ENCODE measurements at regions not wholly inside any gene's neighbourhood (a gene's known extent, or its start where the extent isn't known, plus 50 kb on each side); places are given as distances from the start of the nearest gene placed in this dataset.
"Not testable (repeated sequence)": the region's sequence is repeated elsewhere in the genome, so short reads cannot be mapped to it uniquely, and the experiment has no call there.

GRCh38 chr2:180597179-180597578, 383.2 kb upstream of the UBE2E3 start:
- H3K9me3 Mint-ChIP-seq: peaks cover 0 to 3% of the 10 kb centered on the region in 2 donors
- H3K4me3 Mint-ChIP-seq: no peak overlapping the region
- DNase-seq: no peak
- H3K9me3 ChIP-seq (ENCODE audit: control insufficient read depth, insufficient read depth, low read length): no peaks in the 10 kb centered on the region
- no peaks in the 10 kb centered on the region for H3K36me3 ChIP-seq (ENCODE audit: control insufficient read depth, insufficient read depth, low read length)
- 60% methylated on average over 1 of the region's 2 CpGs for WGBS (ENCODE audit: insufficient coverage)
- H3K36me3 Mint-ChIP-seq: no peaks in the 10 kb centered on the region
- no peaks in the 10 kb centered on the region for H3K4me1 Mint-ChIP-seq
- H3K27ac ChIP-seq (ENCODE audit: low read length): no peak overlapping the region
- H3K27ac Mint-ChIP-seq: no peak overlapping the region
- H3K27me3 ChIP-seq (ENCODE audit: control insufficient read depth, insufficient read depth, low read length): no peaks in the 10 kb centered on the region
- intact Hi-C loops (cut with micrococcal nuclease): no loop called here
- no peak overlapping the region for H3K4me3 ChIP-seq (ENCODE audit: low read length)
- no peaks in the 10 kb centered on the region for H3K27me3 Mint-ChIP-seq (ENCODE audit: low read depth in 2 of 2)
- no peak for ATAC-seq
- no peak for TF ChIP-seq CTCF (IDR thresholded peaks at IDR 0.05)
- no peaks in the 10 kb centered on the region for H3K4me1 ChIP-seq (ENCODE audit: control insufficient read depth, insufficient read depth, low read length)

GRCh38 chr2:180596453-180596852, 384.0 kb upstream of the UBE2E3 start:
- H3K36me3 Mint-ChIP-seq: no peaks in the 10 kb centered on the region
- Histone ChIP-seq H3K4me1 (ENCODE audit: control insufficient read depth, insufficient read depth, low read length) (no peaks in the 10 kb centered on the region), H3K27ac (ENCODE audit: low read length) (no peak overlapping the region), H3K9me3 (ENCODE audit: control insufficient read depth, insufficient read depth, low read length) (no peaks in the 10 kb centered on the region), H3K36me3 (ENCODE audit: control insufficient read depth, insufficient read depth, low read length) (no peaks in the 10 kb centered on the region), H3K4me3 (ENCODE audit: low read length) (no peak overlapping the region), H3K27me3 (ENCODE audit: control insufficient read depth, insufficient read depth, low read length) (no peaks in the 10 kb centered on the region)
- H3K4me1 Mint-ChIP-seq: no peaks in the 10 kb centered on the region
- intact Hi-C loops (cut with micrococcal nuclease): no loop called here
- no peak overlapping the region for H3K4me3 Mint-ChIP-seq
- TF ChIP-seq CTCF (IDR thresholded peaks at IDR 0.05): no peak
- H3K9me3 Mint-ChIP-seq: peaks cover 0 to 3% of the 10 kb centered on the region in 2 donors
- no peak for DNase-seq
- WGBS (ENCODE audit: insufficient coverage): 98% methylated on average over 3 of the region's 4 CpGs
- no peaks in the 10 kb centered on the region for H3K27me3 Mint-ChIP-seq (ENCODE audit: low read depth in 2 of 2)
- H3K27ac Mint-ChIP-seq: no peak overlapping the region
- ATAC-seq: no peak

DNA sequence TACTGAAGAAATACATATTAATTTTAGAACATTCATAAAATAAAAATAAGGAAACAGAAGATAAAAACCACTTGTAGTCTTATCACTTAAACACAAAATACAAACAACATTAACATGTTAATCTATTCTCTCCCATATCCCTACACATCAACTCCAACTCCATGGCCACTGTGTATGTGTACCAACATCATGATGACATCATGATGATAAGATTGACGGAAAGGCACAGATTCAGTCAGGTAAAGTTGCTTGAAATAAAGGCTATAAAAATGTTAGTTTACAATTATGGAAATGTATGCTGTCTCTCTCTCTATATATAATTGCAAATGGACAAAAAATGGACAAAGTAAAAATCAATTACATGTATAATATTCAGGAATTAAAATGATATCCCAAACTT, 388.5 kb upstream of the UBE2E3 start:
- H3K4me1 Mint-ChIP-seq: no peaks in the 10 kb centered on the region
- no peaks in the 10 kb centered on the region for H3K27me3 Mint-ChIP-seq (ENCODE audit: low read depth in 2 of 2)
- no peak overlapping the region for H3K4me3 Mint-ChIP-seq
- H3K36me3 ChIP-seq (ENCODE audit: control insufficient read depth, insufficient read depth, low read length): no peaks in the 10 kb centered on the region
- no peaks in the 10 kb centered on the region for H3K9me3 ChIP-seq (ENCODE audit: control insufficient read depth, insufficient read depth, low read length)
- WGBS (ENCODE audit: insufficient coverage): no CpG with 5 or more reads among the region's 1 CpG
- intact Hi-C loops (cut with micrococcal nuclease): no loop called here
- H3K9me3 Mint-ChIP-seq: peaks cover 4 to 6% of the 10 kb centered on the region in 2 donors
- no peak for TF ChIP-seq CTCF (IDR thresholded peaks at IDR 0.05)
- no peak overlapping the region for H3K27ac ChIP-seq (ENCODE audit: low read length)
- H3K27me3 ChIP-seq (ENCODE audit: control insufficient read depth, insufficient read depth, low read length): no peaks in the 10 kb centered on the region
- DNase-seq (no peak), ATAC-seq (no peak)
- H3K27ac Mint-ChIP-seq: no peak overlapping the region
- peaks cover 7% of the 10 kb centered on the region for H3K4me1 ChIP-seq (ENCODE audit: control insufficient read depth, insufficient read depth, low read length)
- no peak overlapping the region for H3K4me3 ChIP-seq (ENCODE audit: low read length)
- H3K36me3 Mint-ChIP-seq: no peaks in the 10 kb centered on the region

DNA sequence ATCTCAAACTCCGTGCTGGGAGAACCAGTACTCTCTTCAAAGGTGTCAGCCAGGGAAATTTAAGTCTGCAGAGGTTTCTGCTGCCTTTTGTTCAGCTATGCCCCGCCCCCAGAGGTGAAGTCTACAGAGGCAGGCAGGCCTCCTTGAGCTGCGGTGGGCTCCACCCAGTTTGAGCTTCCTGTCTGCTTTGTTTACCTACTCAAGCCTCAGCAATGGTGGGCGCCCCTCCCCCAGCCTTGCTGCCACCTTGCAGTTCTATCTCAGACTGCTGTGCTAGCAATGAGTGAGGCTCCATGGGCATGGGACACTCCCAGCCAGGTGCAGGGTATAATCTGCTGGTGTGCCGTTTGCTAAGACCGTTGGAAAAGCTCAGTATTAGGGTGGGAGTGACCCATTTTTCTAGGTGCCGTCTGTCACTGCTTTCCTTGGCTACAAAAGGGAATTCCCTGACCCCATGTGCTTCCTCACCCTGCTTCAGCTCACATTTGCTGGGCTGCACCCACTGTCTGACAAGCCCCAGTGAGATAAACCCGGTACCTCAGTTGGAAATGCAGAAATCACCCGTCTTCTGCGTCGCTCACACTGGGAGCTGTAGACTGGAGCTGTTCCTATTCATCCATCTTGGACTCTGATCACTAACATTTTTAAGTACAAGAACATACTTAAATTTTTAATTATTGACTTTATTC, 389.2 kb upstream of the UBE2E3 start:
- H3K27me3 ChIP-seq (ENCODE audit: control insufficient read depth, insufficient read depth, low read length); H3K36me3 Mint-ChIP-seq; H3K27ac Mint-ChIP-seq; ATAC-seq; H3K4me1 ChIP-seq (ENCODE audit: control insufficient read depth, insufficient read depth, low read length); H3K9me3 Mint-ChIP-seq; H3K4me3 Mint-ChIP-seq; H3K4me1 Mint-ChIP-seq; H3K9me3 ChIP-seq (ENCODE audit: control insufficient read depth, insufficient read depth, low read length); intact Hi-C loops (cut with micrococcal nuclease); H3K27me3 Mint-ChIP-seq (ENCODE audit: low read depth in 2 of 2); H3K36me3 ChIP-seq (ENCODE audit: control insufficient read depth, insufficient read depth, low read length); H3K4me3 ChIP-seq (ENCODE audit: low read length); H3K27ac ChIP-seq (ENCODE audit: low read length): not testable (repeated sequence)
- 86% methylated on average over 11 of the region's 11 CpGs for WGBS (ENCODE audit: insufficient coverage)
- DNase-seq: peak in 1 of 2 donors; percentile 11

Measured in natural killer cell (primary cell).